Lower lobe of right lung (tissue), 2 donors: ENCODE measurements at regions not wholly inside any gene's neighbourhood (a gene's known extent, or its start where the extent isn't known, plus 50 kb on each side); places are given as distances from the start of the nearest gene placed in this dataset.

Source experiments
- ATAC-seq, 2 donors: fragments of 200-7000 bp; cut with Tn5 transposase; one replicate each; pipeline ENCODE4 v1.9.1; 2020 to 2022; ENCODE audit warnings: mild to moderate bottlenecking in 2 of 2, moderate library complexity in 2 of 2
- DNase-seq: peaks from one replicate; pipeline ENCODE4 v3.0.0-alpha.2; 2020
- H3K27ac ChIP-seq: fragments of 200-600 bp; one replicate; pipeline ENCODE4 v1.8.0; 2022
- H3K27me3 ChIP-seq: fragments of 200-600 bp; one replicate; pipeline ENCODE4 v1.8.0; 2022; ENCODE audit warnings: low read depth
- H3K36me3 ChIP-seq: fragments of 200-600 bp; one replicate; pipeline ENCODE4 v1.8.0; 2022; ENCODE audit warnings: mild to moderate bottlenecking
- H3K4me1 ChIP-seq: fragments of 200-600 bp; one replicate; pipeline ENCODE4 v1.8.0; 2022
- H3K4me3 ChIP-seq: fragments of 200-600 bp; one replicate; pipeline ENCODE4 v1.8.0; 2022; ENCODE audit warnings: mild to moderate bottlenecking
- H3K9me3 ChIP-seq: fragments of 200-600 bp; one replicate; pipeline ENCODE4 v1.8.0; 2022
- intact Hi-C: fragments of 100-400 bp; cut with DNase I; formaldehyde crosslinking; loops from one replicate; pipeline ENCODE4 v1.11.0; 2022
- TF ChIP-seq, protein P1 (sequence below): fragments of 200-600 bp; IDR thresholded peaks from one replicate; pipeline ENCODE4 v1.8.0; 2022; ENCODE audit warnings: antibody characterized with exemption, mild to moderate bottlenecking
- donor health status: DM: no; HTN: yes; CAD: no; lungs with severe emphysema.

DNA sequence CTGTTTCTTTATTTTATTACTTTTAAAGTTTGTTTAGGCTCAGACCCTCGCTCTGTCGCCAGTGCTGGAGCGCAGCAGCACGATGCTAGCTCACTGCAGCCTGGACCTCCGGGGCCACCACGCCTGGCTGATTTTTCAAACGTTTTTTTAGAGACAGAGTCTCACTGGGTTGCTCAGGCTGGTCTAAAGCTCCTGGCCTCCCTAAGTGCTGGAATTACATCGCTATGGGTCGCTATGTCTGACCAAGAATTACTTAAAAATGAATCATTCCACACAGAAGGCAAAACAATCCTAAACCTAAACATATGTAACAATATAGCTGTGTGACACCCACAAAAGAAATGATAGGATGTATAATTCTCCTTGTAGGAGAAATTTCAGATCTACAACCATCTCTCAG is 86.9 kb upstream of the SIMC1 start:
- Histone ChIP-seq H3K27ac (no peak overlapping the region), H3K4me1 (no peaks in the 10 kb centered on the region), H3K9me3 (no peaks in the 10 kb centered on the region), H3K4me3 (no peak overlapping the region), H3K36me3 (no peaks in the 10 kb centered on the region), H3K27me3 (no peaks in the 10 kb centered on the region)
- ATAC-seq (no peak), DNase-seq (no peak)
- intact Hi-C loops = no loop called here
- TF ChIP-seq, protein P1, sequence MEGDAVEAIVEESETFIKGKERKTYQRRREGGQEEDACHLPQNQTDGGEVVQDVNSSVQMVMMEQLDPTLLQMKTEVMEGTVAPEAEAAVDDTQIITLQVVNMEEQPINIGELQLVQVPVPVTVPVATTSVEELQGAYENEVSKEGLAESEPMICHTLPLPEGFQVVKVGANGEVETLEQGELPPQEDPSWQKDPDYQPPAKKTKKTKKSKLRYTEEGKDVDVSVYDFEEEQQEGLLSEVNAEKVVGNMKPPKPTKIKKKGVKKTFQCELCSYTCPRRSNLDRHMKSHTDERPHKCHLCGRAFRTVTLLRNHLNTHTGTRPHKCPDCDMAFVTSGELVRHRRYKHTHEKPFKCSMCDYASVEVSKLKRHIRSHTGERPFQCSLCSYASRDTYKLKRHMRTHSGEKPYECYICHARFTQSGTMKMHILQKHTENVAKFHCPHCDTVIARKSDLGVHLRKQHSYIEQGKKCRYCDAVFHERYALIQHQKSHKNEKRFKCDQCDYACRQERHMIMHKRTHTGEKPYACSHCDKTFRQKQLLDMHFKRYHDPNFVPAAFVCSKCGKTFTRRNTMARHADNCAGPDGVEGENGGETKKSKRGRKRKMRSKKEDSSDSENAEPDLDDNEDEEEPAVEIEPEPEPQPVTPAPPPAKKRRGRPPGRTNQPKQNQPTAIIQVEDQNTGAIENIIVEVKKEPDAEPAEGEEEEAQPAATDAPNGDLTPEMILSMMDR = no peak

DNA sequence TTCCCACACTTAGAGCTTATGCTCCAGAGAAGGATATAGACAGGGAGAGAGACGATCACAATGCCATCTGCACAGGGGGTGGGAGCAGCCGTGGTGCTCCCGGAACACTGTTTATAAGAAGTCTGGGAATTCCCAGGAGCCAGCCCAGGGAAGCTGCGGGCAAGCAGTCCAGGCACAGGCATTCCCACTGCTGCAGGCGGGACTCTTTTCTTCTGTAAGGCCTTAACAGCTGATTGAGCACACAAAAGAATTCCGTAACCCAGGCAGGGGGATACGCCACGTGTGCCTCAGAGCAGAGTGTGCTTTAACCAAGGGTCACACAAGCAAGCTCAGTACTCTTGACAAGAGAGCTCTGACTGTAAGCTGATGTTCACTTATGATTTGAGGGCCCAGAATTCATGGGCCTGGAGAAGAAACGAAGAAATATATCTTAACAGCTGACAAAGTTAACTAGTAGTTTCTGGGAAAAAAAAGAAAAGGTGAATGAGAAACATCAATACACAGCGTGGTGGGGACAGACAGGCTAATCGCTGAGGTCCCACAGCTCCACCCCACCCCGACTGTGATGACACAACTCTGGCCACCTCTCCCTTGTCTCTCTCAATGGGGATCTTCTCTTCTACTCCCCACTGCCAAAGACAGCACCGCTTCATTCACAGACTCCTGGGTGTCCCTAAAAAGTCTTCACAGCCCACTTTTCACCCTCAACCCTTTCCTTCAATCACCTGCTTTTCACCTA is 85.9 kb upstream of the SIMC1 start:
- Histone ChIP-seq H3K9me3 (no peaks in the 10 kb centered on the region), H3K36me3 (no peaks in the 10 kb centered on the region), H3K27me3 (no peaks in the 10 kb centered on the region), H3K4me1 (no peaks in the 10 kb centered on the region), H3K27ac (no peak overlapping the region), H3K4me3 (no peak overlapping the region)
- intact Hi-C loops = no loop called here
- no peak for DNase-seq
- ATAC-seq = no peak
- TF ChIP-seq, protein P1 = no peak

DNA sequence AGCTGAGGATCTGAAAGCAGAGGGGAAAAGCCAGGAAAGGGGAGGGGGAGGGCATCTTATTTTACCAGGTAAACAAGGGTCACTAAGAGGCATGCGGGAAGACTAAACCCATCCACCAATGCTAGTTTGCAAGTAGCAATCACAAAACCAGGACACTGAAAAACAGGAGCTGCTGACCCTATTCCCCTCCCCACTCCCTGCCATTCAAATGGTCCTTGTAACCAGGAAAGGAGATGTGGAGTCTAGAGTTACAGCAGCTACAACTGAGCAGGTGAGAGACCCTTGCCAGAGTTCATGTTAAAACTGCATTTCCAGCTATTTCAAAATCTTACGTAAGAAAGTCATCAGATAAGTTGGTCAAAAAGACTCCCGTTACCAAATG is 85.3 kb upstream of the SIMC1 start:
- Histone ChIP-seq H3K27ac (no peak overlapping the region), H3K4me3 (no peak overlapping the region), H3K27me3 (no peaks in the 10 kb centered on the region), H3K9me3 (no peaks in the 10 kb centered on the region), H3K36me3 (no peaks in the 10 kb centered on the region), H3K4me1 (no peaks in the 10 kb centered on the region)
- intact Hi-C loops = no loop called here
- TF ChIP-seq, protein P1 = no peak
- DNase-seq = no peak
- no peak for ATAC-seq

DNA sequence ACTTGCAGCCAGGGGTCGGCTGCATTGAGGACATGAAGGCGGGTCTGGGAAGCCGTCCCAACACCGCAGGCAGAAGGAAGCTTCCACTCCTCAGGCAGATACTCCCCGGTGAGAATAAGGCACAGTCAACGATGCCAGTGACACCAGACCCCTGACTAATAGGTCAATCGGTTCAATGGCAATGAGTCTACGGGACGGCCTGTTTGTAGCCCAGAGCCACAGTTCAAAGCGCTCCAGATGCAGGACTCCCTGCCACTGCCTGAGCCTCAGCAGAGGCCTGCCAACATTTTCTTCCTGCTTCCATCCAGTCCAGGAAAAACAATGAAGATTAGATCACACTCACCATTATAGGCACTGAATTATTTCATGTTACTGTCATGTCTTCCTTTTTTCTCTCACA is 84.5 kb upstream of the SIMC1 start:
- Histone ChIP-seq H3K27ac (no peak overlapping the region), H3K9me3 (no peaks in the 10 kb centered on the region), H3K4me1 (no peaks in the 10 kb centered on the region), H3K4me3 (no peak overlapping the region), H3K36me3 (no peaks in the 10 kb centered on the region), H3K27me3 (no peaks in the 10 kb centered on the region)
- TF ChIP-seq, protein P1 = no peak
- intact Hi-C loops = no loop called here
- no peak for DNase-seq
- ATAC-seq = no peak

DNA sequence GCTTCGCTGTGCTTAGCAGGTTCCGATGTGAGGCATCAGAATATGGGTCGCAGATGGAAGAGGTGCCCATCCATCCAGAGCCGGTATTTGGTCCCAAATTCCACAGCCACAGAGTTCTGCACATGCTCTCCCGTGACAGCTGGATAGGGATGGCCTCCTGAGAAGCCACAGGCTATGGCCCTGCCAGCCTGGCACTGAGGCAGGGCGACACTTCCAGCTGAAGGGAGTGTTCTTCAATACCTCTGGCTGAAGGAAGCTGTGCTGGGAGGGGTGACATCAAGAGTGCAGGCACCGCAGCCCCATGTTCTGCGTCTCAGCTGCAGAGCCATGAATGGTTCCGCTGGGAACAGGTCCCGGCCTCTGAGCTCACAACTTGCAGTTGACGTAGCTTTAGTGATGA is 83.4 kb upstream of the SIMC1 start:
- intact Hi-C loops = no loop called here

More for the DNA sequence above, 83.4 kb upstream of the SIMC1 start:
- no peaks in the 10 kb centered on the region for H3K4me1 ChIP-seq
- H3K36me3 ChIP-seq = no peaks in the 10 kb centered on the region
- TF ChIP-seq, protein P1 = no peak
- no peaks in the 10 kb centered on the region for H3K27me3 ChIP-seq
- DNase-seq (no peak), ATAC-seq (no peak)
- no peak overlapping the region for H3K4me3 ChIP-seq
- H3K9me3 ChIP-seq = no peaks in the 10 kb centered on the region
- no peak overlapping the region for H3K27ac ChIP-seq
